ENCODE measurements at regions not wholly inside any gene's neighbourhood (a gene's known extent, or its start where the extent isn't known, plus 50 kb on each side); places are given as distances from the start of the nearest gene placed in this dataset.

DNA sequence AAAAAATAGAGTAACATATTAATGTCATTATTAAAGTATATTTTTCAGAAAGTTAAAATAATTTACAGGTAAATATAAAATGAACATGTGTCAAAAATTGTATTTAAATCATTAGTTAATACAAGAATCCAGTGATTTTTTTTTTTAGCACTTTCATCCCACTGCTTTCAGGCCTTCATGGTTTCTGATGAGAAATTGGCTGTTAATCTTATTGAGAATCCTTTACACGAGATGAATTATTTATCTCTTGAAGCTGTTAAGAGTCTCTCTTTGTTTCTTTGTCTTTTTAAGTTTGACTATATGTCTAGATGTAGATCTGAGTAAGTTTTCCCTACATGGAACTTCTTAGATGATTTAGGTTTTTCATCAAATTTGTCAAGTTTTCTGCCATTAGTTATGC is 578.5 kb upstream of the KCND2 start:
- TF ChIP-seq POLR2AphosphoS5 (IDR thresholded peaks at IDR 0.05; ENCODE audit: low read depth, low read length) (no peak), POLR2A (IDR thresholded peaks at IDR 0.05; ENCODE audit: low read depth, low read length) (no peak)

All from GM12892 (cell line).